NCI-H226 (cell line): ENCODE measurements at regions not wholly inside any gene's neighbourhood (a gene's known extent, or its start where the extent isn't known, plus 50 kb on each side); places are given as distances from the start of the nearest gene placed in this dataset.

Experiments
- DNase-seq: peaks from one replicate; pipeline ENCODE4 v3.0.0-alpha.2; 2015

DNA sequence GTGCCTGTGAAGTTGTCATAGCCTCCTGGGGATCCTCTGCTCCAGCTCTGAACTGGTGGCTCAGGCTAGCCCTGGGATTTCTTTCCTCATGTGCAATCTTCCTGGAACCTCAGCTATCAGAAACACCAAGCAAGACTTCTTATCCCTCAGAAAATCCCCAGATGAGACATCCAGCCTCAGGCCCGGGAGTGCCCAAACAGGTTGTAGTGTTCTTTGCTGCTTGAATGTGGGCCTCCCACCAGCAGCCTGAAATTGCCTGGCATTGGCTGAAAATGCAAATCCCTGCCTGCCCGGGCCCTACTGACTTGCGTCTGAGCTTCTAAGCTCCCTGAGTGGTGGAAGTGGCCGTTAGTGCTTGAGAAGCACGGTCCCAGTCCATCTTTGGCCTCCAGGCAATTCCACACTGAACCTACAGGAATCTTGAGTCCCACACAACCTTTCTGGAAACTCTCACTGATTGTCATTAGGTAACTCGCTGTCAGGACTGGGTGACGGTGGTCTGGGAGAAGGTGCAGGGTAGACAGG, 146.8 kb downstream of the ZBTB18 start:
- peak; percentile 62 for DNase-seq

GRCh38 chr1:244199902-244200301, 148.8 kb downstream of the ZBTB18 start:
- no peak for DNase-seq

DNA sequence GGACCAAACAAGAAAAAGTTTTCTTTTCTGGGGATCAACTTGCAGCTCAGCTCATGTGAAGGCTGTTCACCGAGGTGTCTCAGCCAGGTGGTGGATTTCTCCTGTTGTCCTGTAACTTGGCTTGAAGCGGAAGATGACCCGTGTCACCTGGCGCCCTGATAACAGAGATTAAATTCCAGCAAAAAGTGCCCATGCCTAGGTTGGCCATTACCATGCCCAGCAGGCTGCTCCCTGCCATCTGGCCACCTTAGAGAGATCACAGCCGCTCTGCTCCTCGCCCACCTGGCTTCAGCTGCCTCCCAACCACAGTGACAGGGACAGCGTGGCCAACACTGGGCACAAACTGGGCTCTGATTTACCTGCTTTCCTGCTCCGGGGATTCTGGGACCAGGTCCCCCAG, 149.5 kb downstream of the ZBTB18 start:
- no peak for DNase-seq

DNA sequence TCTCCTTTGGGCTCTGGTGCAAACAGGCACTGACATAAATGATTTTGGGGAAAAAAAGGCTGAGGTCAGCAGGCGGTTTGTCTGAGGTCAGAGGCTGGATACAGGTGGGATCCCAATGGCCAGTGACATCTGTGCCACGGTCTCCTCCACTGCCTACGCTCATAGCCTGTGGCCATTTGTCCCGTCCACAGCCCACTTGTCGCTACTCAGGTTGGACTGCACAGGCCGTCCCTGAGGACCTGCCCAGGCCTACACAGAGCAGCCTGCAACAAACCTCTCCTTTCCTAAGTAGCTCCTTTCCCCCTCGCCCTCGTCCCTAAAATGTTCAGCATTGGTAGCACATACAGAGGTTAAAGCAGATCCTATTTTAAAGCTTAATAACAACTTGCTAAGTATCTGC, 150.7 kb downstream of the ZBTB18 start:
- DNase-seq: no peak

DNA sequence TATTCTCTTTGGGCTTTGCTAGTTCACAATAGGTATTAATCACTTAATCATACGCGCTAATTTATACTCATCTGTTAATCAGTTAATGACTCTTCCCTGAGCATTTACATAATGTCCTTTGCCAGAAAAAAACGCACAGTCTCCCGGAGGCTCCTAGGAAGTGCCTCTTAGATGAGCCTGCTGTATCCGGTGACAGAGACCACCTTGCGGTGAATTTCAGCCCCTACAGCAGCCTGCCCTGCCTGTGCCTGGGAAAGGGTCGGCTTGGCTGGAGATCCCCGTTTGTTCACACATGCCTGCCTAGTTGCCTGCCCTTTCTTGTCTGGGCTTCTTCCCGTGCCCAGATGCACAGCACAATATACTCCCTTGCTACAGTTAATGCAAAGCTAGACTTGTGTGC, 152.9 kb downstream of the ZBTB18 start:
- no peak for DNase-seq

DNA sequence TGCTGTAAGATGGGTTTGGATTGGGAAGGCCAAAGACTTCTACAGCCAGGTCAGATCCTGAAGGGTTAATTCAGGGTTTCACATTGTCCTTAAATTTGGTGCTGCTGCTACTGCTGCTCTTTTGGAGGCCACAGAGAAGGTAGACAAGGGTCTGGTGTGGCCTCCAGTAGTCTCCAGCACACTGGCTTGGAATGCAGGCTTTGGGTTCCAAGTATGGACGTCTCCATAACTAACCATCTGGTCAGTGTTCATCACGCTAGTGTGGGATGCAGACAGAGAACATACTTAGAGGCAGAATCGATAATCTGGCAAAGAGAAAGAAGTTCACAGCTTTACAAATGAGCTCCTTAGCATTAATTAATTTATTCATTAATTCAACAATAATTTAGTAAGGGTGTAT, 154.1 kb downstream of the ZBTB18 start:
- no peak for DNase-seq

DNA sequence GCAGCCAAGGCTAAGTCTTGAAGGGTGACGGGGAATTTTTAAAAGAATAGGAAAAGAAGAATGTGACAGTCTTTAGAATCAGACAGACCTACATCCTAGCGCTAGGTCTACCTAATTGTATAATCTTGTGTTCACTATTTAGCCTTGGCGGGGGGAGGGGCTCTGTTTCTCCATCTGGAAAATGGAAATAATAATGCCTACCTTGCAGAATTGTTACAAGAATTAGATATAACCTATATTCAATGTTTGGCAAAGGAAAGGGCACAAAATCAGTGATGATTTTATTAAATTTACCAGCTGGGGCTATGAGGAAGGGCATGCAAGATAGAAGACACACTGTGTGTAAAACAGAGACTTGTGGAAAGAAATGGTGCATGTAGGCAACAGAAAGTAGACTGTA, 154.8 kb downstream of the ZBTB18 start:
- DNase-seq: no peak

- no peak for DNase-seq
These were observed 156.2 kb downstream of the ZBTB18 start for GRCh38 chr1:244207042-244207934.

GRCh38 chr1:244207935-244208244, 156.8 kb downstream of the ZBTB18 start:
- no peak for DNase-seq

DNA sequence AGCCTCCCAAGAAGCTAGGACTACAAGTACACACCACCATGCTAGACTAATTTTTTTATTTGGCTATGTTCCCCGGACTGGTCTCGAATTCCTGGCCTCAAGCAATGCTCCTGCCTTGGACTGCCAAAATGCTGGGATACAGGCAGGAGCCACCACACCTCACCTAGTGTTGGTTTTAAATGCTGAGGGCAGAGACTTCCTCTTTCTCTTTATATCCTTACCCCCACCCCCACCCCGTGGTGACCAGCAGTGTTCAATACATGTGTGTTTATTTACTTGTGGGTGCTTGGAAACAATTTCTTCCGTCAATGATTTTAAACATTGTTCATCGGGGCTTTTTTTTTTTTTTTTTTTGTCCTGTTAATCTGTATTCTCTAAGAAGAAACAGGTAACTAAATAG, 158.9 kb downstream of the ZBTB18 start:
- DNase-seq: no peak

DNA sequence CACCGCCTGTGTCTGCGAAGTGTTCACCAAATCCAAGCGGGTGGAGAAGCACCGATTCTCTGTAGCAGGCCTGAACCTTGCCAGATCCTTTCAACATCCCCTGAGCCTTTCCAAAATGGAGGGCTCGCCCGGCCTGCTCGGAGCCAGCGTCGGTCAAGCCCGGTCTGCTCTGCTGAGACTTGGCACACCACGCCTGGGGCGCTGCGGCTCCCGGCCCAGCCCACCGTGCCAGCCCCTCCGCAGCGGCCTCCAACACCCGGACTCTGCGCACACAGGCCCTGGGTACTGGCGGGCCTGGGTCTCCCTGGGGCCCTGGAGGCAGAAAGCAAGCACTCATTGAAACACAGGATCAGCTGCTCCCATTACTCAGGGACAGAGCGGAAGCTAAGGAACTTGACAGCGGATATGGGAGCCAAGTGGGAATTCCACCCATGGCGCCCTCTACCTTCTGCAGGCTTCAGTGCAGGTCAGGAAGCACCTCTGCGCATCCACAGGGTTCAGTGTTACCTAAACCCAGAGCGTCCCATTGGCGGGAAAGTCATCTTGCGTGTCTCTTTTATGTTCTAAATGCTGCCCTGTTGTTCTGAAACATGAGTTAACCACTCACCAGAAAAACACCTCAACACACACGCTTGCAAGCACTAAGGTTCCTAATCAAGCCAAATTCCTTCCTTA, 159.9 kb downstream of the ZBTB18 start:
- DNase-seq: no peak

GRCh38 chr1:244211559-244211944, 160.5 kb downstream of the ZBTB18 start:
- peak; percentile 24 for DNase-seq

DNA sequence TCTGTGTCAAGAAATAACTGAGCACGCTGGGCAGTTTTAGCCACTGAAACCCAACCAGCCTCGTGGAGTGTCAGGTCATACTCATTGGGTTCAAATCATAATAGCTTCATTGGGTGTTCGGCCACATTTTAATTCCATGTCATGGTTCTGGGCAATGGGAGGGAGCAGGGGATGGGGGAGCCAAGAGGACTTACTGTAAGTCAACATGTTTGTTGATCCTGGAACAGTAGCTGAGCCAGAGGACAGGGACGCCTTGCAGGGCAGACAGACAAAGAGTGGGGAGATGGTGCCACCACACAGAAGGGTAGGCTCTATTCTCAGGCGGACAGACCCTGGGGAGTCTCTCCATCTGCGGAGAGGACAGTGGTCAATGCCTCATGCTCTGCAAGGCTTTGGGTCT, 161.1 kb downstream of the ZBTB18 start:
- no peak for DNase-seq

DNA sequence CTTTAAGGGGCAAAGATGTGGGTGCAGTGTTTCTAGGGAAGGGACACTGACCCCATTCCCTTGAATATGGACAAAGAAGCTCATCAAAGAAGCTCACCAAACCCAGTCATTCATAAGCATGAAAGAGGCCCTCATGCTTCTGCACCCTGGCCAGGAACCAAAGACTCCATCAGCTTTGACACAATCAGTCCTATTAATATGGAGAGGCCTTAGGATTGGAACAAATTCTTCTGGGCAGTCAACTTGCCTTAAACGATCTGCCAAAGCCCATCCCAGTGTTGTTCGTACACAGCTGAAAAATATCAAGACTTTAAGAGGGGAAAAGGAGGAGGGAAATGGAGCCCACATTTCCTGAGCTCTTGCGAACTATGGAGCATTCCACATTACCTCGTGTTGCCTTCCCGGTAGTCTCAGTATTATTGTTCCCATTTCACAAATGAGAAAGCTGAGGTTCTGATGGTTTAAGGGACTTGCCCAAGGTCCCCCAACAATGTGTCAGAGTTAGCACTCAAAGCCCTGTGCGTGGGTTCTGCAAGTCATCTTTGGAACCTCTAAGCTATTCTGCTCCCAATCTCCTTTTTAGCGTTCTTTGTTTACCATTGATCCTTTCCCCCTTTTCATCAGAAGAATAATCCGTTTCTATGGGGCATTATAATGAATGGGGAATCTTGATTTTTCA, 161.9 kb downstream of the ZBTB18 start:
- no peak for DNase-seq

DNA sequence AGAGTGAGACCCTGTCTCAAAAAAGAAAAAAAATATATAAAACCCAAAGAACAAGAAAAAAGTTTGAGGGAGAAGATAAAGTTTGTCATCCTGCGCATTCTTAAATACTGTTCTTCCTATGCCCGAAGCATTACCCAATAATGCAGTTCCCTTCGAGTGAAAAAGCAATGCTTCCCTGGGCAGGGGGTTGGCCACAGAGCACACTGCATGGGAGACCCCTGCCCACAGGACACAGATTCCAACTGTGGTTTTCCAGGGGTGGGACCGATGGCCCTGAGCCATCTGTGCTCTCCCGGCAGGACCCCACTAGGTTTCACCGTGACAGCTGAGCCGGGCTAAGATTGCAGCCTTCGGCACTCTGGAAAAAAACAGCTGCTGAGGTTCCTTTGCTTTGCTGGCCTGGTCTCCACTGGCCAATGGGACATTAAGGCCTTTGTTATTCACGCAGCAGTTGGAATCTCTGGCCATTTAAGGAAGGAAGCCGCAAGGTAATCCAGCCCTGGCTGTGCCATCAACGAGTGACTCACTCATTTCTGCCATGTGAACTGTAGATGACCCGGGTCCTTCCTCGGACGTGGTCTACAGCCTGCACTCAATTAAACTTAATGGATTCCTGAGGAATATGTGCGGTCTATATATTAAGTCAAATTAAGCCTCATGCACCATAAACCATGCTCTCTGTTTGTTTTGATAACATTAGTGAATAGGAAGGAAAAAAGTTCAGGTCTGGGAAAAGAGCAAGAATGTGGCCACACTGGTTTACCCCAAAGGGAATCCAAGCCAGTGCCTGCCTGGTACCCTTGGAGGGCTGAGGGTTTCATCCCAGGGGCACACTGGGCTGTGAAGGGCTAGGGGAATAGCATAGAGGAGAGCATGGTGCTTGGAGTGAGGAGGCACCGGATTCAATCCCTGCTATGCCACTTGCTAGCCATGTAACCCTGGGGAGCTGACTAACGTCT, 163.2 kb downstream of the ZBTB18 start:
- peak; percentile 81 for DNase-seq

- DNase-seq: no peak
These were observed 165.8 kb downstream of the ZBTB18 start for GRCh38 chr1:244216836-244217235.

DNA sequence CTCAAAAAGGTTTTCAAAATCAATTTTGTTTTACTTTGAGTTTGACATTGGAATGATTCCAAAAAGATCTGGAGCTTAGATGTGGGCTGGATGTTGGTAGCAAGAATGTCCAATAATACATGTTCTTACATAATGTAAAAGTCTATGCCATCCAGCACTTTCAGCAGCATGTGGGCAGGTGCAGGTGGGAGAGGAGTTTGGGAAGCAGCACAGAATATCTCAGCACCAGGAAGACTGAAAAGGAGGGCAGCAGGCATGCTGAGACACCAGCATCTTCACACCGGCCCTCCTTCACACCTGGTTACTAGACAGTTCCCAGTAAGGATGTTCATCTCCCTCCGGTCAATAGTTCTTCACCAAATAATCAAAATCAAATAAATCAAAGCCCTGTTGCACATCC, 166.6 kb downstream of the ZBTB18 start:
- DNase-seq: no peak

DNA sequence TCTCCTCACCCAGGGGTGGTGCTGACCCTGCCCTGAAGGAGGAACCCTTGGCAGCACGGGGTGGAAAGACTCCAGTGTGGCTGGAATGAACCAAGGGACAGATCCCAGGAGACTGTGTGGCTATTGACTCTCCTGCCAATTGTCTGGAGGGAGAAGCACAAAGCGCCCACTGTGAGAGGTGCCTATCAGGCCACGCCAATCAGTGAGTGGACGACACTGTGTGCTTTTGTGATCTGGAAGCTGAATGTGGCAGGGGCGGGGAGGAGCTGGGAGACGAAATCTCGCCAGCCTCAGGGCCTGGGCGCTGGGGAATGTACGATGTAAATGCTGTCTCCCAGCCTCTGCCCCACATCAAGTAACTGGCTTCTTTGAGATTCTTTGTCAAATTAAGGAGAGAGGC, 167.1 kb downstream of the ZBTB18 start:
- no peak for DNase-seq

- DNase-seq: no peak
These were observed 168.1 kb downstream of the ZBTB18 start for GRCh38 chr1:244219149-244219548.

DNA sequence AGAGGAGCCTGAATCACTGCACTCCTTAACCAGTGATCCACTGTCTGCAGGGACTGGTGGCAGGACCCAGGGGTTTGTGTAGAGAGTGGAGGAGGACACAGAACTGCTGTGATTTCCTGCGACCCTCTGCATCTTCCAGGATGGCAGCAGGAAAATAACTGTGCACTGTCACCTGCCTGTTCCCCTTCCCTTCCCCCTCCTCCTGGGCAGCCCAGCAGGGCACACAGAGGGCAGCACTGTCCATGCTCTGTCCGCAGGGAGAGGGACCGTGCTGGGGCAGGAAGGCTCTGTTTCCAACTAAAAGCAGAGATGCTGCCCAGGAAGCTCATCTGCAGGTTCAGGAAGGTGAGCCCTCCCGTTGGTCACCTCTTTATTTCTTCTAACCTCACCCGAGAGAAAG, 168.7 kb downstream of the ZBTB18 start:
- no peak for DNase-seq

GRCh38 chr1:244220410-244220809, 169.3 kb downstream of the ZBTB18 start:
- DNase-seq: no peak

GRCh38 chr1:244221991-244222390, 170.9 kb downstream of the ZBTB18 start:
- peak; percentile 19 for DNase-seq
